ENCODE measurements at regions not wholly inside any gene's neighbourhood (a gene's known extent, or its start where the extent isn't known, plus 50 kb on each side); places are given as distances from the start of the nearest gene placed in this dataset.
A peak's percentile ranks its signal among the peaks of the same experiment; 100 is the strongest.

DNA sequence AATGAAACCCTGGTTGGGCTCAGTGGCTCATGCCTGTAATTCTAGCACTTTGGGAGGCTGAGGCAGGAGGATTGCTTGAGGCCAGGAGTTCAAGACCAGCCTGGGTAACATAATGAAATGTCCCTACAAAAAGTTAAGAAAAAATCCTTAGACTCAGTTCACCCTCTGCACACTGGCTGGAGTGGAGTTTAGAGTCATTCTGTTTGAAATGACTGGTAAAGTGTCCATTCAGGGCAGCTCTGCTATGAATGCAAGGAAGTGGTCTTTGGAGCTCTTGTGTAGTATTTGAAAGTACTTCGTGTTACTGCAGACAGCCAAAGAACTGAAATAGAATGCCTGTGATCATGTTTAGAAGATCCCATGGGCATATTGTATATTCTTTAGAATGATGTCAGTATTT lies 466.5 kb downstream of the PCNX1 start:
- Histone ChIP-seq H3K27me3 (ENCODE audit: insufficient read depth, low read length) (no peaks in the 10 kb centered on the region), H3K4me1 (ENCODE audit: control insufficient read depth, insufficient read depth, low read length, unreplicated experiment) (peaks cover 30% of the 10 kb centered on the region), H3K4me3 (ENCODE audit: low read depth, low read length) (no peak overlapping the region), H3K79me2 (ENCODE audit: control insufficient read depth, insufficient read depth, low read length, unreplicated experiment) (peaks cover 54% of the 10 kb centered on the region), H3K27ac (ENCODE audit: low read depth, low read length) (peak overlapping the region; percentile 98), H3K36me3 (ENCODE audit: insufficient read depth, low read length) (no peaks in the 10 kb centered on the region), H2AFZ (ENCODE audit: low read length, unreplicated experiment) (peak overlapping the region; percentile 48)

DNA sequence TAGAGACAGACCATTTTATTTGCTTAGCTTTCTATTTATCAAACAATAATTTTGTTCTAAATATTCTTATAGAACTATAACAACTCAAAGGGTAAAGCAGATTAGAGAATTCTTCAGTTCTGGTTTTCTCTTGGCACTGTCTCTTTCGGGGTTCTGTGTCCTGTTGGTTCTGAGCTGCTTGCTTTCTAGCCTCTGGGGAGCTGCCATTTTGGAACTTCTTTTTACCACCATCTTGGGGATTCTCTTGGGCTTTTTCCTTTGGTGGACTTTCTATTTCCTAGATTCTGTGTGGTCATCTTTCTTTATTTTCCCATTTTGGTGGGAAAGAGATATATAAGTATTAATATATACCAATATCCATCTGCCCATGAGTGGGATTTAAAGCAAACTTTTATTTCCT lies 467.7 kb downstream of the PCNX1 start:
- peaks cover 33% of the 10 kb centered on the region for H3K4me1 ChIP-seq (ENCODE audit: control insufficient read depth, insufficient read depth, low read length, unreplicated experiment)
- peaks cover 65% of the 10 kb centered on the region for H3K79me2 ChIP-seq (ENCODE audit: control insufficient read depth, insufficient read depth, low read length, unreplicated experiment)
- no peaks in the 10 kb centered on the region for H3K27me3 ChIP-seq (ENCODE audit: insufficient read depth, low read length)
- H3K27ac ChIP-seq (ENCODE audit: low read depth, low read length): peak overlapping the region; percentile 12; the same call in 1 of the 2 replicates
- H3K4me3 ChIP-seq (ENCODE audit: low read depth, low read length): no peak overlapping the region
- no peaks in the 10 kb centered on the region for H3K36me3 ChIP-seq (ENCODE audit: insufficient read depth, low read length)
- H2AFZ ChIP-seq (ENCODE audit: low read length, unreplicated experiment): no peak overlapping the region

DNA sequence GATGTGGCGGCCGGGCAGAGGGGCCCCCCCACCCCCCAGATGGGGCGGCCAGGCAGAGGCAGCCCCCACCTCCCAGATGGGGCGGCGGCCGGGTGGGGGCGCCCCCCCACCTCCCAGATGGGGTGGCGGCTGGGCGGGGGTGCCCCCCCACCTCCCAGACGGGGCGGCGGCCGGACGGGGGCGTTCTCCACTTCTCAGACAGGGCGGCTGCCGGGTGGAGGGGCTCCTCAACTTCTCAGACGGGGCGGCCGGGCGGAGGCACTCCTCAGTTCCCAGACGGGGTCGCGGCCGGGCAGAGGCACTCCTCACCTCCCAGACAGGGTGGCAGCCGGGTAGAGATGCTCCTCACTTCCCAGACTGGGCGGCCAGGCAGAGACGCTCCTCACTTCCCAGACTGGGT lies 469.8 kb downstream of the PCNX1 start:
- H2AFZ ChIP-seq (ENCODE audit: low read length, unreplicated experiment): no peak overlapping the region
- H3K4me1 ChIP-seq (ENCODE audit: control insufficient read depth, insufficient read depth, low read length, unreplicated experiment): peaks cover 27% of the 10 kb centered on the region
- no peak overlapping the region for H3K4me3 ChIP-seq (ENCODE audit: low read depth, low read length)
- H3K27ac ChIP-seq (ENCODE audit: low read depth, low read length): no peak overlapping the region
- no peaks in the 10 kb centered on the region for H3K36me3 ChIP-seq (ENCODE audit: insufficient read depth, low read length)
- no peaks in the 10 kb centered on the region for H3K27me3 ChIP-seq (ENCODE audit: insufficient read depth, low read length)
- peaks cover 73% of the 10 kb centered on the region for H3K79me2 ChIP-seq (ENCODE audit: control insufficient read depth, insufficient read depth, low read length, unreplicated experiment)

DNA sequence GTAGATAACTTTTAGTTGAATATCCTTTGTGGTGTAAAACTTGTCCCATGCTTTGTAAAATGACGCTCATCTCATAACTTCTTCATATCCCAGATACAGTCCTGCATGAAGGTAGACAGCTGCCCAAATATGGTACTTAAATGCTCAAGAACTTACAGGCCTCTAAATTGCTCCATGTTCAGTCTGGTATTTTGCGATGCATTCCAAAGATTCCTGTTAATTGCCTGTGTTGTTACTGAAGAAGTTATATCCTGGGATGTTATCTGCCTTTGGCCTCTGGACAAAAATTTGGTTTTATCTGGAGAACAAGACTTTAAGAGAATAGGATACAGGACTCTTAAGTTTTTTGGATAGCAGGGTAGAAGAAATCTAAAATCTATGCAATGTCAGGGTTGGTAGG lies 473.0 kb downstream of the PCNX1 start:
- Histone ChIP-seq H2AFZ (ENCODE audit: low read length, unreplicated experiment) (no peak overlapping the region), H3K27ac (ENCODE audit: low read depth, low read length) (peak overlapping the region; percentile 30; the same call in 1 of the 2 replicates), H3K79me2 (ENCODE audit: control insufficient read depth, insufficient read depth, low read length, unreplicated experiment) (peaks cover 85% of the 10 kb centered on the region), H3K4me1 (ENCODE audit: control insufficient read depth, insufficient read depth, low read length, unreplicated experiment) (peaks cover 17% of the 10 kb centered on the region), H3K4me3 (ENCODE audit: low read depth, low read length) (no peak overlapping the region), H3K27me3 (ENCODE audit: insufficient read depth, low read length) (no peaks in the 10 kb centered on the region), H3K36me3 (ENCODE audit: insufficient read depth, low read length) (no peaks in the 10 kb centered on the region)

DNA sequence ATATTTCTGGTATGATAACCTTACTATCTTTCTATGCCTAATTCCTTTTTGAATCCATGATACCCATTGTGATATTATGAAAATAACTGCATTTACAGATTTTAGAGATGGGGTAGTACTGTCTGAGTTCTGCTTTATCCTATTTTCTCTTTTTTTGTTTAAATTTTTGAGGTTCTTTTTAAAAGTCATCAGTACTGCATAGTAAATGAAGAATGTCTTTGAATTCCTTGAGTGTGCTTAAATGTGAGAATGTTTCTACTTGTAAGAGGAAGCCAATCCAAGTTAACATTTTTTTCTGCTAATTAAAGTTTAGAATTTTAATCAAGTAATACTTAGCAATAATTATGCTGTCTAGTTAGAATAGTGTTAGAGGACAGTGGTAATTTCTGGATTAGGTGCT lies 474.6 kb downstream of the PCNX1 start:
- H3K79me2 ChIP-seq (ENCODE audit: control insufficient read depth, insufficient read depth, low read length, unreplicated experiment): peaks cover 72% of the 10 kb centered on the region
- no peaks in the 10 kb centered on the region for H3K36me3 ChIP-seq (ENCODE audit: insufficient read depth, low read length)
- H3K27me3 ChIP-seq (ENCODE audit: insufficient read depth, low read length): no peaks in the 10 kb centered on the region
- H2AFZ ChIP-seq (ENCODE audit: low read length, unreplicated experiment): no peak overlapping the region
- peaks cover 17% of the 10 kb centered on the region for H3K4me1 ChIP-seq (ENCODE audit: control insufficient read depth, insufficient read depth, low read length, unreplicated experiment)
- no peak overlapping the region for H3K27ac ChIP-seq (ENCODE audit: low read depth, low read length)
- no peak overlapping the region for H3K4me3 ChIP-seq (ENCODE audit: low read depth, low read length)

DNA sequence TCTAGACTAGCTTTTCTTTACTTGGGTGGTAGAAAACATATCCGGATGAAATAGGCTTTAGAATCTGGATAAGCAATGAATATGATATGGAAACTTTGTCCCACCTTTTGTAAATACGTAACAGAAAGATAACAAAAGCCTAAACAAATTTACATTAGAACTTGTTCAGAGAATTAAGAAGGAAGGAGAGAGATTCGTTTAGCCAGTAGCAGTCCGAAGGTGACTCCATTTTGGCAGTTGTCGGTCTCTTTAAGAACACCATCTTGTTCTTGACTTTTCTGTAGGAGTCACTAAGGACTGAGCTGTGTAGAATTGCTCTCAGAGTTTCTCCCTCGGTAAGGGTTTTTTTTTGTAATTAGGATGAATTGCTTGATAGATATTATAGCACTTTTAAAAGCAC lies 475.1 kb downstream of the PCNX1 start:
- H3K4me1 ChIP-seq (ENCODE audit: control insufficient read depth, insufficient read depth, low read length, unreplicated experiment): peaks cover 17% of the 10 kb centered on the region
- no peaks in the 10 kb centered on the region for H3K27me3 ChIP-seq (ENCODE audit: insufficient read depth, low read length)
- no peak overlapping the region for H3K4me3 ChIP-seq (ENCODE audit: low read depth, low read length)
- peaks cover 73% of the 10 kb centered on the region for H3K79me2 ChIP-seq (ENCODE audit: control insufficient read depth, insufficient read depth, low read length, unreplicated experiment)
- H3K36me3 ChIP-seq (ENCODE audit: insufficient read depth, low read length): no peaks in the 10 kb centered on the region
- no peak overlapping the region for H2AFZ ChIP-seq (ENCODE audit: low read length, unreplicated experiment)
- no peak overlapping the region for H3K27ac ChIP-seq (ENCODE audit: low read depth, low read length)

DNA sequence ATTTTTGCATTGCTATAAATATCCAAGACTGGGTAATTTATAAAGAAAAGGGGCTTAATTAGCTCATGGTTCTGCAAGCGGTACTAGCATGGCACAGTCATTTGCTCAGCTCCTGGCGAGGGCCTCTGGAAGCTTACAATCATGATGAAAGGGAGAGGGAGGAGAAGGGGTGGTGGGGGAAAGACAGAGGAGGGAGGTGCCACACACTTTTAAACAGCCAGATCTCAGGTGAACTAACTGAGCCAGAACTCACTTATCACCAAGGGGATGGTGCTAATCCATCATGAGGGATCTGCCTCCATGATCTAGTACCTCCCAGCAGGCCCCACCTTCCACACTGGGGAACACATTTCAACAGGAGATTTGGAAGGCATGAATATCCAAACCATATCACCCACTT lies 476.3 kb downstream of the PCNX1 start:
- Histone ChIP-seq H2AFZ (ENCODE audit: low read length, unreplicated experiment) (no peak overlapping the region), H3K27me3 (ENCODE audit: insufficient read depth, low read length) (no peaks in the 10 kb centered on the region), H3K4me1 (ENCODE audit: control insufficient read depth, insufficient read depth, low read length, unreplicated experiment) (peaks cover 18% of the 10 kb centered on the region), H3K27ac (ENCODE audit: low read depth, low read length) (no peak overlapping the region), H3K4me3 (ENCODE audit: low read depth, low read length) (no peak overlapping the region), H3K79me2 (ENCODE audit: control insufficient read depth, insufficient read depth, low read length, unreplicated experiment) (peaks cover 75% of the 10 kb centered on the region), H3K36me3 (ENCODE audit: insufficient read depth, low read length) (no peaks in the 10 kb centered on the region; the same call in 1 of the 2 replicates)

DNA sequence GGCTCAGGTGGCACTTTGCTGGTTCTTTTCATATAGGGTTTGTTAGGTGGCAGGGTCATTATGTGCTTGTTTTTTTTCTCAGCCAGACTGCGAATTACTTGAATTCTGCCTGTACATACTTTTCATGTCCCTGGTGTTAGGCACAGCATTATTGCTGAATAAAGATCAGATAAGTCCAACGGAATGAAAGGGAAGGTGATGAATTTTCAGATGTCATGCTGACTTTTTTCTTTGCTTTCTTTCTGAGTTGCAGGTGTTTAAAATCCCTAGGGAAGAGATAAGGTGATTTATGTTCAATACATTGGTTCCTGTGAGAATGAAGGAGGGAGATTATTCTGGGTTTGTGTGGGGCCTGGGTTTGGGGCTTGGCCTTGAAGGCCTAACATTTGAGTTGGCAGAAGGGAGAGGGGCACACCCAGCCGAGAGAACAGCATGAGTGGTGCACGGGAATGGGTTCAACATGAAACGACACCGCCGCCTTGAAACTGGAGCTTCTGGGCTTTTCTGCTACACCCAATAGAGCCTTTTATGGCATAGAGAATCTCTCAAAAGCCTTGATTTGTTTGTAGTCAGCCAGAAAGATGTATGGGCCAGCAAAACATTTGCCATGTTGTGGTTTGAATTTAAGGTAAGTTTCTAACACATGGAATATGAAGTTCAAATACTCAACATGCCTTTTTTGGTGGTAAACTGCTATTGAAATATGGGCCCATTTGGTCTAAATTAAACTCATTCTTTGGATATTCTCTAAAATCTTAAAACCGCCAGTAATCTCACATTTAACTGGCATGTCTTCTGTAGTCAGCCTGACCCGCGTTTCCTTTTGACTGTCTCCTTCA lies 477.0 kb downstream of the PCNX1 start:
- H3K79me2 ChIP-seq (ENCODE audit: control insufficient read depth, insufficient read depth, low read length, unreplicated experiment): peaks cover 76% of the 10 kb centered on the region
- H2AFZ ChIP-seq (ENCODE audit: low read length, unreplicated experiment): no peak overlapping the region
- H3K4me3 ChIP-seq (ENCODE audit: low read depth, low read length): no peak overlapping the region
- peaks cover 17% of the 10 kb centered on the region for H3K4me1 ChIP-seq (ENCODE audit: control insufficient read depth, insufficient read depth, low read length, unreplicated experiment)
- no peak overlapping the region for H3K27ac ChIP-seq (ENCODE audit: low read depth, low read length)
- H3K36me3 ChIP-seq (ENCODE audit: insufficient read depth, low read length): no peaks in the 10 kb centered on the region; the same call in 1 of the 2 replicates
- no peaks in the 10 kb centered on the region for H3K27me3 ChIP-seq (ENCODE audit: insufficient read depth, low read length)

DNA sequence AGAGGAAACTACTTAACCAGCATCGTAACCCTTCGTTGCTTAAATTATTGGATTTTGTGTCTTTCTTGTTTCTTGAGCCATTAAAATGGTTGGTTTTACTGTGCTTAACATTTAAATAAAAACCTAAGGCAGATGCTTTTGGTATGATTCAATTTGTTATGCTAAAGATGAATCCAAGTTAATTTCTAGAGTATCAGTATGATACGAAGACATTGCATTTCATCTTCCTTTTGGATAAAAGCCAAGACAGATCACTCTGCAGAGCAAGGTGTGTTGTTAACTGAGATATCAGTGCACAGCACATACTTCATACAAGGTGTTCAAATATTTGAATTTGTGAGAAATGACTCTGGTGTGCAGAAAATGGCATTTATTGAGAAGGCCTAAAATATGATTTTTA lies 480.5 kb downstream of the PCNX1 start:
- Histone ChIP-seq H3K27ac (ENCODE audit: low read depth, low read length) (no peak overlapping the region), H3K4me1 (ENCODE audit: control insufficient read depth, insufficient read depth, low read length, unreplicated experiment) (peaks cover 10% of the 10 kb centered on the region), H3K79me2 (ENCODE audit: control insufficient read depth, insufficient read depth, low read length, unreplicated experiment) (peaks cover 65% of the 10 kb centered on the region)

DNA sequence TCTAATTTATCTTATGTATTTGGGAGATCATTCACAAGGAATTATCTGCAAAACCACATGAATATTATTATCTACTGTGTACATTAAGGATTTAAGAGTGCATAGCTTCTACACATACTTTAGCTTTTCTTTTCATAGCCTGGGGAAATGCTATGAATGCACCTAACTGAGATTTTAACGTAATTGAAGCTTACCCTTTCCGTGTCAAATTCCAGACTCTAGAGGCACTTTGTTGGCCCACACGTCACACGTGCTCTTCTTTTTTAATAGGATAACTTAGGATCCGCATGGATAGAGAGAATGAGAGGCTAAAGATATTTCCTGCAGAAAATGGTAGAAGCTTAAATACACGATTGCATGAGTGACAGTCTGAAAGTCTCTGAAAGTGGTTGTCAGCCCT lies 481.1 kb downstream of the PCNX1 start:
- Histone ChIP-seq H3K79me2 (ENCODE audit: control insufficient read depth, insufficient read depth, low read length, unreplicated experiment) (peaks cover 62% of the 10 kb centered on the region), H2AFZ (ENCODE audit: low read length, unreplicated experiment) (no peak overlapping the region), H3K4me3 (ENCODE audit: low read depth, low read length) (no peak overlapping the region), H3K27ac (ENCODE audit: low read depth, low read length) (no peak overlapping the region), H3K4me1 (ENCODE audit: control insufficient read depth, insufficient read depth, low read length, unreplicated experiment) (peaks cover 10% of the 10 kb centered on the region), H3K27me3 (ENCODE audit: insufficient read depth, low read length) (no peaks in the 10 kb centered on the region), H3K36me3 (ENCODE audit: insufficient read depth, low read length) (no peaks in the 10 kb centered on the region; the same call in 1 of the 2 replicates)

More for the DNA sequence above, 480.5 kb downstream of the PCNX1 start:
- H2AFZ ChIP-seq (ENCODE audit: low read length, unreplicated experiment): no peak overlapping the region
- H3K27me3 ChIP-seq (ENCODE audit: insufficient read depth, low read length): no peaks in the 10 kb centered on the region
- no peaks in the 10 kb centered on the region; the same call in 1 of the 2 replicates for H3K36me3 ChIP-seq (ENCODE audit: insufficient read depth, low read length)
- H3K4me3 ChIP-seq (ENCODE audit: low read depth, low read length): no peak overlapping the region

DNA sequence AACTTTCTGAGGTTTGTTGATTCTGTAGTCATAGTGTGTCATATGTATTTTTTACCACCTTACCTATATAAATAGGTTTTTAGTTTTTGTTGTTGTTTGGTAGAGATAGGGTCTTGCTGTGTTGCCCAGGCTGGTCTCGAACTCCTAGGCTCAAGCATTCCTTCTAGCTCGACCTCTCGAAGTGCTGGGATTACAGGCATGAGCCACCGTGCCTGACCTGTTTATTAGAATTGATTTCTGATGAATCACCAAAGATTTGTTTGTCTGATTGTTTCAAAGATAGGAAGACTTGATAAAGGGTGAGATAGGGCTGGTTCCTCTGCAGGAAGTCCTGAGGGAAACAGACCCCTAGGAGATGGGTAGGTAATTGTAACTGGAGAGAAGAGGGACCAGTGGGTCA lies 481.6 kb downstream of the PCNX1 start:
- no peak overlapping the region for H3K4me3 ChIP-seq (ENCODE audit: low read depth, low read length)
- H3K79me2 ChIP-seq (ENCODE audit: control insufficient read depth, insufficient read depth, low read length, unreplicated experiment): peaks cover 61% of the 10 kb centered on the region
- H3K36me3 ChIP-seq (ENCODE audit: insufficient read depth, low read length): no peaks in the 10 kb centered on the region; the same call in 1 of the 2 replicates
- no peak overlapping the region for H2AFZ ChIP-seq (ENCODE audit: low read length, unreplicated experiment)
- H3K27me3 ChIP-seq (ENCODE audit: insufficient read depth, low read length): no peaks in the 10 kb centered on the region
- H3K27ac ChIP-seq (ENCODE audit: low read depth, low read length): no peak overlapping the region
- peaks cover 10% of the 10 kb centered on the region for H3K4me1 ChIP-seq (ENCODE audit: control insufficient read depth, insufficient read depth, low read length, unreplicated experiment)

Measured in ACC112 (cell line).